ENCODE measurements at regions not wholly inside any gene's neighbourhood (a gene's known extent, or its start where the extent isn't known, plus 50 kb on each side); places are given as distances from the start of the nearest gene placed in this dataset.

- Histone ChIP-seq H3K9me3 (ENCODE audit: control insufficient read depth, low read length) (no peaks in the 10 kb centered on the region), H3K4me3 (ENCODE audit: low read length in 2 of 2) (no peak overlapping the region), H3K4me1 (ENCODE audit: control insufficient read depth in 1 of 2, insufficient read depth in 2 of 2, low read length in 2 of 2) (peaks cover 0 to 4% of the 10 kb centered on the region in 2 donors), H3K27me3 (ENCODE audit: control insufficient read depth in 1 of 2, insufficient read depth in 2 of 2, low read length in 1 of 2) (no peaks in the 10 kb centered on the region), H3K36me3 (ENCODE audit: control insufficient read depth in 1 of 2, insufficient read depth in 2 of 2, low read length in 1 of 2) (no peaks in the 10 kb centered on the region), H3K27ac (ENCODE audit: low read depth in 1 of 2, low read length in 2 of 2) (no peak overlapping the region)
- no peak for DNase-seq
- intact Hi-C loops (cut with DNase I) = no loop called here
- ATAC-seq (ENCODE audit: low FRiP score) = no peak
- WGBS, 2 donors = 72 to 76% methylated on average over 3 of the region's 3 CpGs
Measured at GRCh38 chr5:56350011-56350596, 117.0 kb upstream of the ANKRD55 start.

- H3K27ac ChIP-seq (ENCODE audit: low read depth in 1 of 2, low read length in 2 of 2) = no peak overlapping the region
Measured at GRCh38 chr5:56349461-56349860, 116.3 kb upstream of the ANKRD55 start.

GRCh38 chr5:56346741-56347535 lies 113.8 kb upstream of the ANKRD55 start:
- ATAC-seq (ENCODE audit: low FRiP score) (no peak), DNase-seq (no peak)
- 81 to 86% methylated on average over 2 of the region's 2 CpGs for WGBS, 2 donors
- no peak overlapping the region for H3K27ac ChIP-seq (ENCODE audit: low read depth in 1 of 2, low read length in 2 of 2)
- intact Hi-C loops (cut with DNase I) = no loop called here
- no peaks in the 10 kb centered on the region for H3K36me3 ChIP-seq (ENCODE audit: control insufficient read depth in 1 of 2, insufficient read depth in 2 of 2, low read length in 1 of 2)
- H3K4me1 ChIP-seq (ENCODE audit: control insufficient read depth in 1 of 2, insufficient read depth in 2 of 2, low read length in 2 of 2) = peaks cover 0 to 2% of the 10 kb centered on the region in 2 donors
- H3K9me3 ChIP-seq (ENCODE audit: control insufficient read depth, low read length) = no peaks in the 10 kb centered on the region
- no peaks in the 10 kb centered on the region for H3K27me3 ChIP-seq (ENCODE audit: control insufficient read depth in 1 of 2, insufficient read depth in 2 of 2, low read length in 1 of 2)
- H3K4me3 ChIP-seq (ENCODE audit: low read length in 2 of 2) = no peak overlapping the region

More at GRCh38 chr5:56349461-56349860, 116.3 kb upstream of the ANKRD55 start:
- H3K36me3 ChIP-seq (ENCODE audit: control insufficient read depth in 1 of 2, insufficient read depth in 2 of 2, low read length in 1 of 2) = no peaks in the 10 kb centered on the region
- WGBS, 2 donors = 96 to 97% methylated on average over 5 of the region's 5 CpGs
- peaks cover 0 to 4% of the 10 kb centered on the region in 2 donors for H3K4me1 ChIP-seq (ENCODE audit: control insufficient read depth in 1 of 2, insufficient read depth in 2 of 2, low read length in 2 of 2)
- H3K4me3 ChIP-seq (ENCODE audit: low read length in 2 of 2) = no peak overlapping the region
- no peaks in the 10 kb centered on the region for H3K27me3 ChIP-seq (ENCODE audit: control insufficient read depth in 1 of 2, insufficient read depth in 2 of 2, low read length in 1 of 2)
- intact Hi-C loops (cut with DNase I) = no loop called here
- ATAC-seq (ENCODE audit: low FRiP score) = no peak
- no peaks in the 10 kb centered on the region for H3K9me3 ChIP-seq (ENCODE audit: control insufficient read depth, low read length)
- DNase-seq = no peak

GRCh38 chr5:56346044-56346710 lies 113.0 kb upstream of the ANKRD55 start:
- Histone ChIP-seq H3K4me1 (ENCODE audit: control insufficient read depth in 1 of 2, insufficient read depth in 2 of 2, low read length in 2 of 2) (no peaks in the 10 kb centered on the region), H3K27ac (ENCODE audit: low read depth in 1 of 2, low read length in 2 of 2) (no peak overlapping the region), H3K27me3 (ENCODE audit: control insufficient read depth in 1 of 2, insufficient read depth in 2 of 2, low read length in 1 of 2) (no peaks in the 10 kb centered on the region), H3K36me3 (ENCODE audit: control insufficient read depth in 1 of 2, insufficient read depth in 2 of 2, low read length in 1 of 2) (no peaks in the 10 kb centered on the region), H3K4me3 (ENCODE audit: low read length in 2 of 2) (no peak overlapping the region), H3K9me3 (ENCODE audit: control insufficient read depth, low read length) (no peaks in the 10 kb centered on the region)
- no peak for DNase-seq
- no peak for ATAC-seq (ENCODE audit: low FRiP score)
- 96% methylated on average over 5 of the region's 5 CpGs for WGBS, 2 donors
- intact Hi-C loops (cut with DNase I) = no loop called here

GRCh38 chr5:56345352-56345751 lies 112.2 kb upstream of the ANKRD55 start:
- Histone ChIP-seq H3K9me3 (ENCODE audit: control insufficient read depth, low read length) (no peaks in the 10 kb centered on the region), H3K27ac (ENCODE audit: low read depth in 1 of 2, low read length in 2 of 2) (no peak overlapping the region), H3K27me3 (ENCODE audit: control insufficient read depth in 1 of 2, insufficient read depth in 2 of 2, low read length in 1 of 2) (no peaks in the 10 kb centered on the region), H3K36me3 (ENCODE audit: control insufficient read depth in 1 of 2, insufficient read depth in 2 of 2, low read length in 1 of 2) (no peaks in the 10 kb centered on the region), H3K4me1 (ENCODE audit: control insufficient read depth in 1 of 2, insufficient read depth in 2 of 2, low read length in 2 of 2) (no peaks in the 10 kb centered on the region), H3K4me3 (ENCODE audit: low read length in 2 of 2) (no peak overlapping the region)
- ATAC-seq (ENCODE audit: low FRiP score) = no peak
- no peak for DNase-seq
- intact Hi-C loops (cut with DNase I) = no loop called here

GRCh38 chr5:56344594-56344993 lies 111.5 kb upstream of the ANKRD55 start:
- WGBS, 2 donors = 89 to 90% methylated on average over 1 of the region's 1 CpG
- Histone ChIP-seq H3K4me3 (ENCODE audit: low read length in 2 of 2) (no peak overlapping the region), H3K36me3 (ENCODE audit: control insufficient read depth in 1 of 2, insufficient read depth in 2 of 2, low read length in 1 of 2) (no peaks in the 10 kb centered on the region), H3K9me3 (ENCODE audit: control insufficient read depth, low read length) (no peaks in the 10 kb centered on the region), H3K4me1 (ENCODE audit: control insufficient read depth in 1 of 2, insufficient read depth in 2 of 2, low read length in 2 of 2) (no peaks in the 10 kb centered on the region), H3K27me3 (ENCODE audit: control insufficient read depth in 1 of 2, insufficient read depth in 2 of 2, low read length in 1 of 2) (no peaks in the 10 kb centered on the region), H3K27ac (ENCODE audit: low read depth in 1 of 2, low read length in 2 of 2) (no peak overlapping the region)
- ATAC-seq (ENCODE audit: low FRiP score) (no peak), DNase-seq (no peak)
- intact Hi-C loops (cut with DNase I) = no loop called here

- Histone ChIP-seq H3K4me1 (ENCODE audit: control insufficient read depth in 1 of 2, insufficient read depth in 2 of 2, low read length in 2 of 2) (no peaks in the 10 kb centered on the region), H3K4me3 (ENCODE audit: low read length in 2 of 2) (no peak overlapping the region), H3K9me3 (ENCODE audit: control insufficient read depth, low read length) (no peaks in the 10 kb centered on the region), H3K27ac (ENCODE audit: low read depth in 1 of 2, low read length in 2 of 2) (no peak overlapping the region), H3K36me3 (ENCODE audit: control insufficient read depth in 1 of 2, insufficient read depth in 2 of 2, low read length in 1 of 2) (no peaks in the 10 kb centered on the region), H3K27me3 (ENCODE audit: control insufficient read depth in 1 of 2, insufficient read depth in 2 of 2, low read length in 1 of 2) (no peaks in the 10 kb centered on the region)
- DNase-seq (no peak), ATAC-seq (ENCODE audit: low FRiP score) (no peak)
- WGBS, 2 donors = 98% methylated on average over 2 of the region's 2 CpGs
- intact Hi-C loops (cut with DNase I) = no loop called here
Measured at GRCh38 chr5:56343988-56344387, 110.9 kb upstream of the ANKRD55 start.

GRCh38 chr5:56342616-56343015 lies 109.5 kb upstream of the ANKRD55 start:
- no peaks in the 10 kb centered on the region for H3K27me3 ChIP-seq (ENCODE audit: control insufficient read depth in 1 of 2, insufficient read depth in 2 of 2, low read length in 1 of 2)
- intact Hi-C loops (cut with DNase I) = no loop called here
- no peak overlapping the region for H3K4me3 ChIP-seq (ENCODE audit: low read length in 2 of 2)
- no peak overlapping the region for H3K27ac ChIP-seq (ENCODE audit: low read depth in 1 of 2, low read length in 2 of 2)
- H3K4me1 ChIP-seq (ENCODE audit: control insufficient read depth in 1 of 2, insufficient read depth in 2 of 2, low read length in 2 of 2) = no peaks in the 10 kb centered on the region
- H3K36me3 ChIP-seq (ENCODE audit: control insufficient read depth in 1 of 2, insufficient read depth in 2 of 2, low read length in 1 of 2) = no peaks in the 10 kb centered on the region
- H3K9me3 ChIP-seq (ENCODE audit: control insufficient read depth, low read length) = no peaks in the 10 kb centered on the region
- DNase-seq = no peak
- WGBS, 2 donors = 94 to 96% methylated on average over 3 of the region's 3 CpGs
- ATAC-seq (ENCODE audit: low FRiP score) = no peak
